Activated CD4-positive, CD25-positive, alpha-beta regulatory T cell treated with anti-CD3 and anti-CD28 coated beads, Interleukin-2, amount 50 U/mL, for 16 hours (primary cell): ENCODE measurements at regions not wholly inside any gene's neighbourhood (a gene's known extent, or its start where the extent isn't known, plus 50 kb on each side); places are given as distances from the start of the nearest gene placed in this dataset.
"Not testable (repeated sequence)": the region's sequence is repeated elsewhere in the genome, so short reads cannot be mapped to it uniquely, and the experiment has no call there.

Experiments used
- DNase-seq: peaks from one replicate; pipeline ENCODE4 v3.0.0-alpha.2; 2020; ENCODE audit warnings: low read depth, low spot score

GRCh38 chr2:87484363-87484762 lies 263.5 kb upstream of the PLGLB2 start:
- DNase-seq: not testable (repeated sequence)

DNA sequence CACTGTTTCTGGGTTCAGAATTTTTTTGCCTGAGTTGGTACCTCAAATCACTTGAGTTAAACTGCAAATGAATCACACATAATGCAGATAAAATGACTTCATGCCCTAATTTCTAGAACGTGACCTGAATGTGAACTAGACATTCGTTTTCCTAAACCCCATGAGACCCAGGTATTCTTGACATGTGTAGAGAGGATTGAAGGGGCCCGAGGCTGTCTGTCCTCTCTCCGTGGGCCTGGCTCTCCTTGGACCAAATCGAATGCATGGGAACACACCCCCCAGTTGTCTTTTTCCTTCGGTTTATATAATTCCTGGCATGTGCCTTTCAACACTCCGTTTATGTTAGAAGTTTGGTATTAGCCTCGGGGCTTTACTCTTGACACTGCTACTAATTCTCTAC lies 262.4 kb upstream of the PLGLB2 start:
- not testable (repeated sequence) for DNase-seq

- DNase-seq: not testable (repeated sequence)
These were observed 262.0 kb upstream of the PLGLB2 start for GRCh38 chr2:87485884-87486283.

DNA sequence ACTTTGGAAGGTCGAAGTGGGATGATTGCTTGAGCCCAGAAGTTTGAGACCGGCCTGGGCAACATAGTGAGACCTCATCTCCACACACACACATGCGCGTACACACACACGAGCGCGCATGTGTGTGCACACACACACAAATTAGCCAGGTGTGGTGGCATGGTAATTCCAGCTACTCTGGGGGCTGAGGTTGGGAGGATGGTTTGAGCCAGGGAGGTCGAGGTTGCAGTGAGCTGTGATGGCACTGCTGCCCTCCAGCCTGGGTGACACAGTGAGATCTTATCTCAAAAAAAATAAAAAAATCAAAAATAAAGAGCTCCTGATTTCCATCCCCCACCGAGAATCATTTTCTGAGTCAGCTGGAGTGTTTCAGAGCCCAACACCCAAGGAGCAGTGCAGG lies 261.5 kb upstream of the PLGLB2 start:
- not testable (repeated sequence) for DNase-seq

GRCh38 chr2:87488021-87488420 lies 259.9 kb upstream of the PLGLB2 start:
- DNase-seq: not testable (repeated sequence)

DNA sequence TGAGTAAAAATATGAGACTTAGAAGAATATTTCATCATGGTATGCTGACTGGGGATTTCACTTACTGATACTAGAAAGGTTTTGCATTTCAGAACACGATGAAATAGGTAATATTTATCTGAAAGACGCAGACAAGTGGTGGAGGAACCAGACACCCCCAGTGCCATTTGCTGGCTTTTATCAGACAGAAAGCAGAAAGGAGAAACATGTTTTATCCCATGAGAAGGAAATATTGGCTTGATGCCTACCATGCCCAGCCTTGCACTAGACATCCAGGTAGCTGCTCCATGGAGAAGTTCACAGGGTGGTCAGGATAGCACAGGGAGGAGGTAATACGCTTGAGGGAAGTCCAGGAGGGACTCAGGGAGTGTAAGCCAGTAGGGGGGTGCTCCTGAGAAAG lies 258.9 kb upstream of the PLGLB2 start:
- DNase-seq: not testable (repeated sequence)

DNA sequence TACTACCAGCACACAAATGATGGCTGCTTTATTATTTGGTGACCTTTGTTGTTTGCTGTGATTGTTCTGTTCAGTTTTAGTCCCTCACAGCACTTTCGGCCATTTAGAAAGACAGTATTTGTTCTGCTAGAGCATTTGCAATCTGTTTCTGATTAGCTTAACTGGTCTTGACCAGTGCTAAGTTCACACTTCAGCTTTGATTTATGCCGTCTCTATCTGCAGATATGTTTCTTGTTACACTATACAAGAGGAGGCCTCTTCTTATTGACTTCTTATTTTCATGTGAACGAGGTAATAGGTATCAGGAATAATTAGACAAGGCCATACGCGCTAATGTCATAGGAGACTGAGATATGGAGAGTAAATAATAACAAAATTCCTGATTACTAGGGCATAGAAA lies 253.0 kb upstream of the PLGLB2 start:
- DNase-seq: not testable (repeated sequence)

- not testable (repeated sequence) for DNase-seq
These were observed 252.4 kb upstream of the PLGLB2 start for GRCh38 chr2:87495455-87495854.

- DNase-seq: not testable (repeated sequence)
These were observed 251.6 kb upstream of the PLGLB2 start for GRCh38 chr2:87496036-87497006.

GRCh38 chr2:87497135-87497534 lies 250.8 kb upstream of the PLGLB2 start:
- DNase-seq: not testable (repeated sequence)

GRCh38 chr2:87497700-87498099 lies 250.2 kb upstream of the PLGLB2 start:
- not testable (repeated sequence) for DNase-seq

DNA sequence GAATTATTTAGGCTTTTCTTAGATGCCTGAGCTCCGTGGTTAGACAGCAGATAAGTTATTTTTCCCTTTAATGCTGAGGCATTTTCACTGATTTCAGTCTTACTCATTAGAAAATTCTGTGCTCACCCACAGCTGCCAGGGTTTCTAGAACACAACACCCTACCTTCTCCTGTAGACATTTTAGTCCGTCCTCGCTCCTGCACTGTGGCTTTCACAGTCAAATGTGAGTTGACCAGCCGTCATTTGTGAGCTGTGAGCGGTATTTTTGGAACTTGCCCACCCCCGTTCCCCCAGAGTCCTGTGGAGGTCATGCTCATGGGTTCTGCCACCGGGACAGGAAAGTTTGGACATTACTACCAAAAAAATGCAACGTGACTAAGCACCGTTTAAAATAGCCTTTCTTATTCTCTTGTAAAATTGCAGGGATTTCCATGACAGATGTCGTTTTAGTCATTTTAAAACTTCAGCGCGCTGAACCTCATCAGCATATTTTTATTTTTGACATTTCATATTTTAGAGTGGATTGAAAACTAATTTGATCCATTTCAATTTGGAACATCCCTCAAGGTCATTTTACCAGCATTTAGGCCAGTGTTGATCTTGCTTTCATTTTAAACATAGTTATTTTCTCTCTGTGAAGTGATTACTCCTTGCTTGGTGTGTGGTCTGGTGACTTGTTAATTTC lies 249.6 kb upstream of the PLGLB2 start:
- DNase-seq: not testable (repeated sequence)

GRCh38 chr2:87498854-87499238 lies 249.0 kb upstream of the PLGLB2 start:
- DNase-seq: not testable (repeated sequence)

DNA sequence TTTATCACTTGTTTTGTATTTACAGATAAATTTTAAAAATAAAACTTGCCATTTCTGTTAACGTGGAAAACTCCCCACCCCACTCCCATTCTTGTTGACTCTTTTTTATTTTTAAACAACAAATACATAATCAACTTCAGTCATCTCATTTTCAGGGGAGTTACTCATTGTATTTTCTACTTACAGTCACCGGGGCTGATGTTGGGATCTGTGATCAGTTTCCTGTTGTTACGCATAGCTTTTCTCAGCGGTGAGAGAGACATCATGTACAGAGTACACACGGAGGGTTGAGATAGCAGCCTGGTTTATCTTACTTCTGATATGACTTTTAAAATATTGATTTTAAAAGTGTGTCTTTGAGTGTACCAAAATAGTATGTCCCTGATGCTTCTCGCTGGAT lies 248.0 kb upstream of the PLGLB2 start:
- not testable (repeated sequence) for DNase-seq

GRCh38 chr2:87500421-87500820 lies 247.5 kb upstream of the PLGLB2 start:
- not testable (repeated sequence) for DNase-seq

DNA sequence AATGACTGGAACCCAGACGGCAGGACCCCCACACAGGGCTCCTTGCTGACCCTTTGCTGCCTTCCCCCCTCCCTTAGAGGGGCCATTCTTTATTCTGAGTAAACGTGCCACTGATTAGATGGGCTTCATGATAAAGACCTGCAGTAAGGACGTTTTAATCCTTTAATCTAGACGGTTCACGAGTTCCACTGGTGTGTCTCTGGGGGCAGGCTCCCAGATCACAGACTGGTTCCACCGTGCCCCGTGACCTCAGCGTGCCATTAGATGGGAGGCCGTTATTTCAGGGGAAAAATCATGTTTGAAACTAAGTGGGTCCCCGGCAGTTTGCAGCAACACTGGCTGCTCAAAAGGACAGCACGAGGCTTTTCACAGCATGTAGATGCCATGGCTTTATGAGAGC lies 246.9 kb upstream of the PLGLB2 start:
- not testable (repeated sequence) for DNase-seq

- not testable (repeated sequence) for DNase-seq
These were observed 244.9 kb upstream of the PLGLB2 start for GRCh38 chr2:87502948-87503347.

- DNase-seq: not testable (repeated sequence)
These were observed 242.6 kb upstream of the PLGLB2 start for GRCh38 chr2:87505239-87505638.

DNA sequence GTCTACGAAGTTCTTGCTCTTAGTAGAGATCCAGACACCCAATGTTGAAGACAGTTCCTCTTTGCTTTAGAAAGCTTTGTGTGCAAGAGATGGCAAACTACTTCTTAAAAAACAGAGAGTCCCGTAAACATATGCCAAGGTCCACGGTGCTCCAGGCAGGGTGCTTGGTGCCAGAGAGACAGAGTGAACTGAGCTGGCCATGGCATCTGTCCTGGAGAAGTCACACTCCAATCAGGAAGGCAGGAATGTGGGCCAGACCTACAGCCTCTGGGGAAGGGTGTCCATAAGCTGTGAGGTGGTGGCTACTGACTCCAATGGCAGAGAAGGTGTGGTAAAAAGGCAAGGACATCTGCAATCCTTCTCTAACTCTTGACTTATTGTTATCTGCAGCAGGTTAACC lies 242.0 kb upstream of the PLGLB2 start:
- DNase-seq: not testable (repeated sequence)

GRCh38 chr2:87507378-87508348 lies 240.2 kb upstream of the PLGLB2 start:
- not testable (repeated sequence) for DNase-seq

- not testable (repeated sequence) for DNase-seq
These were observed 236.6 kb upstream of the PLGLB2 start for GRCh38 chr2:87511195-87511778.
